Natural killer cell (primary cell): ENCODE measurements at regions not wholly inside any gene's neighbourhood (a gene's known extent, or its start where the extent isn't known, plus 50 kb on each side); places are given as distances from the start of the nearest gene placed in this dataset.

Experiments used
- ATAC-seq, 3 donors: fragments of 150-1000 bp in 2 of 3; fragments of 200-7000 bp in 1 of 3; cut with Tn5 transposase; 1 replicate in 1 of 3; 2 replicates in 2 of 3; pipeline ENCODE4 v1.10.0; 2021; ENCODE audit warnings: mild to moderate bottlenecking in 2 of 3, moderate library complexity in 2 of 3
- DNase-seq, 2 donors: peaks; one replicate each; pipeline versions ENCODE4 v3.0.0 to v3.0.0-alpha.2; 2013 to 2021; ENCODE audit warnings: mixed read lengths in 1 of 2
- H3K27ac ChIP-seq: one replicate; pipeline ENCODE4 v1.5.1; 2013; ENCODE audit warnings: mild to moderate bottlenecking, low read length
- H3K27me3 ChIP-seq: one replicate; pipeline ENCODE4 v1.6.1; 2013; ENCODE audit warnings: low read length; ENCODE audit not compliant: control insufficient read depth, insufficient read depth
- H3K36me3 ChIP-seq: one replicate; pipeline ENCODE4 v1.6.1; 2013; ENCODE audit warnings: low read length; ENCODE audit not compliant: control insufficient read depth, insufficient read depth
- H3K4me1 ChIP-seq: one replicate; pipeline ENCODE4 v1.6.1; 2013; ENCODE audit warnings: low read length; ENCODE audit not compliant: control insufficient read depth, insufficient read depth
- H3K4me3 ChIP-seq: one replicate; pipeline ENCODE4 v1.5.1; 2013; ENCODE audit warnings: low read length
- H3K9me3 ChIP-seq: one replicate; pipeline ENCODE4 v1.6.1; 2013; ENCODE audit warnings: low read length; ENCODE audit not compliant: control insufficient read depth, insufficient read depth
- H3K27ac Mint-ChIP-seq, 2 donors: one replicate each; pipeline ENCODE4 v1.8.0; 2022; ENCODE audit warnings: mild to moderate bottlenecking in 2 of 2, mixed read lengths in 2 of 2, moderate library complexity in 1 of 2
- H3K27me3 Mint-ChIP-seq, 2 donors: one replicate each; pipeline ENCODE4 v1.8.0; 2022; ENCODE audit warnings: low read depth in 2 of 2, mixed read lengths in 2 of 2
- H3K36me3 Mint-ChIP-seq: one replicate; pipeline ENCODE4 v1.8.0; 2022; ENCODE audit warnings: mixed read lengths
- H3K4me1 Mint-ChIP-seq, 2 donors: one replicate each; pipeline ENCODE4 v1.8.0; 2022; ENCODE audit warnings: mixed read lengths in 2 of 2
- H3K4me3 Mint-ChIP-seq: one replicate; pipeline ENCODE4 v1.8.0; 2022; ENCODE audit warnings: mild to moderate bottlenecking, moderate library complexity, mixed read lengths
- H3K9me3 Mint-ChIP-seq, 2 donors: one replicate each; pipeline ENCODE4 v1.8.0; 2022; ENCODE audit warnings: mixed read lengths in 2 of 2
- WGBS: methylation state at CpG from one replicate; pipeline ENCODE4 v1.1.7; 2013; ENCODE audit warnings: missing lambda C conversion rate; ENCODE audit not compliant: insufficient coverage; 5-methylcytosine and 5-hydroxymethylcytosine counted together
- intact Hi-C: fragments of 100-400 bp; cut with micrococcal nuclease; formaldehyde crosslinking; loops from one replicate; pipeline ENCODE4 v1.14.2; 2022
- TF ChIP-seq, protein P1 (sequence below): fragments of 200-600 bp; IDR thresholded peaks from one replicate; pipeline ENCODE4 v1.8.0; 2022; ENCODE audit warnings: antibody characterized with exemption

- Mint-ChIP-seq H3K4me1 (peaks cover 6% of the 10 kb centered on the region in 2 donors), H3K4me3 (no peak overlapping the region), H3K27me3 (peaks cover 34 to 68% of the 10 kb centered on the region in 2 donors), H3K36me3 (no peaks in the 10 kb centered on the region), H3K9me3 (no peaks in the 10 kb centered on the region), H3K27ac (no peak overlapping the region)
- ATAC-seq (no peak), DNase-seq (no peak)
- Histone ChIP-seq H3K4me3 (no peak overlapping the region), H3K4me1 (peaks cover 8% of the 10 kb centered on the region), H3K27me3 (peaks cover 7% of the 10 kb centered on the region), H3K27ac (no peak overlapping the region), H3K36me3 (no peaks in the 10 kb centered on the region), H3K9me3 (no peaks in the 10 kb centered on the region)
- TF ChIP-seq, protein P1, sequence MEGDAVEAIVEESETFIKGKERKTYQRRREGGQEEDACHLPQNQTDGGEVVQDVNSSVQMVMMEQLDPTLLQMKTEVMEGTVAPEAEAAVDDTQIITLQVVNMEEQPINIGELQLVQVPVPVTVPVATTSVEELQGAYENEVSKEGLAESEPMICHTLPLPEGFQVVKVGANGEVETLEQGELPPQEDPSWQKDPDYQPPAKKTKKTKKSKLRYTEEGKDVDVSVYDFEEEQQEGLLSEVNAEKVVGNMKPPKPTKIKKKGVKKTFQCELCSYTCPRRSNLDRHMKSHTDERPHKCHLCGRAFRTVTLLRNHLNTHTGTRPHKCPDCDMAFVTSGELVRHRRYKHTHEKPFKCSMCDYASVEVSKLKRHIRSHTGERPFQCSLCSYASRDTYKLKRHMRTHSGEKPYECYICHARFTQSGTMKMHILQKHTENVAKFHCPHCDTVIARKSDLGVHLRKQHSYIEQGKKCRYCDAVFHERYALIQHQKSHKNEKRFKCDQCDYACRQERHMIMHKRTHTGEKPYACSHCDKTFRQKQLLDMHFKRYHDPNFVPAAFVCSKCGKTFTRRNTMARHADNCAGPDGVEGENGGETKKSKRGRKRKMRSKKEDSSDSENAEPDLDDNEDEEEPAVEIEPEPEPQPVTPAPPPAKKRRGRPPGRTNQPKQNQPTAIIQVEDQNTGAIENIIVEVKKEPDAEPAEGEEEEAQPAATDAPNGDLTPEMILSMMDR = no peak
- intact Hi-C loops = no loop called here
- WGBS = 54% methylated on average over 3 of the region's 3 CpGs
Observed at GRCh38 chr3:184489268-184489841, 72.2 kb upstream of the EPHB3 start.

- no peaks in the 10 kb centered on the region for H3K9me3 Mint-ChIP-seq
- H3K36me3 Mint-ChIP-seq = no peaks in the 10 kb centered on the region
- no peak overlapping the region for H3K4me3 Mint-ChIP-seq
- H3K27me3 ChIP-seq = peaks cover 7% of the 10 kb centered on the region
- 96% methylated on average over 31 of the region's 31 CpGs for WGBS
- H3K27ac ChIP-seq = no peak overlapping the region
- H3K9me3 ChIP-seq = no peaks in the 10 kb centered on the region
- peaks cover 33 to 73% of the 10 kb centered on the region in 2 donors for H3K27me3 Mint-ChIP-seq
- no peaks in the 10 kb centered on the region for H3K36me3 ChIP-seq
- H3K4me3 ChIP-seq = no peak overlapping the region
- TF ChIP-seq, protein P1 = no peak
- H3K27ac Mint-ChIP-seq = no peak overlapping the region
- peaks cover 8% of the 10 kb centered on the region for H3K4me1 ChIP-seq
- ATAC-seq = no peak
- intact Hi-C loops = no loop called here
- peaks cover 6% of the 10 kb centered on the region in 2 donors for H3K4me1 Mint-ChIP-seq
- DNase-seq = no peak
Observed at GRCh38 chr3:184491011-184491576, 70.5 kb upstream of the EPHB3 start.

DNA sequence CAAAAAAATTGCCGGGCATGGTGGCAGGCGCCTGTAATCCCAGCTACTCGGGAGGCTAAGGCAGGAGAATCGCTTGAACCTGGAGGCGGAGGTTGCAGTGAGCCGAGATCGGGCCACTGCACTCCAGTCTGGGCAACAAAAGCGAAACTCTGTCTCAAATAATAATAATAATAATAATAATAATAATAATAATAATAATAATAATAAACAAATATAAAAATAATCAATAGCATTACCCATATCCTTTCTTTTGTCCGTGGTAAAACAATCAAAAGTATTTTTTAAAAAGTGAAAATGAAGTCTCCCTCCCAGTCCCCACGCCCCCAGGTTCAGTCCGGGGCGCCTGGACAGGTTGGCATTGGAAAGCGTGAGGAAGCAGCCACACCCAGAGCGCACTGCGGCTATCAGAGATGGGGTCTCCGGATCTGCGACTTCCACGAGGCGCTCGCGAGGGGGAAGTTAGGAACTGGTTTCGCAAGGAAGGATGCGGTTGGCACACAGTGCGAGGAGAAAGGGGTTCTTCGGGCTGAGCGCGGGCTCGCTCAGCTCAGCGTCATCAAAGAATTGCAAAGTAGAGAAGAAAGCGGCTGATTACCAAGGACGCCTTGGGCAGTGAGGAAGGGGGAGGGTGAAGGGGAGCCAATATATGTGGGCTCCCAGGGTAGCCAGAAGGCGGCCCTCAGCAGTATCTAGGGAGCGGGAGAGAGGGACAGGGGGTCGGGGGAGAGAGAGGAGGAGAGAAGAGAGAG, 69.5 kb upstream of the EPHB3 start:
- peaks cover 7% of the 10 kb centered on the region for H3K27me3 ChIP-seq
- DNase-seq (peak in 1 of 2 donors; percentile 13), ATAC-seq (peak in 1 of 3 donors; percentile 44)
- H3K27ac ChIP-seq = no peak overlapping the region
- no peaks in the 10 kb centered on the region for H3K9me3 ChIP-seq
- TF ChIP-seq, protein P1 = no peak
- H3K4me3 ChIP-seq = no peak overlapping the region
- H3K36me3 ChIP-seq = no peaks in the 10 kb centered on the region
- Mint-ChIP-seq H3K4me1 (peaks cover 6% of the 10 kb centered on the region in 2 donors), H3K27me3 (peaks cover 36 to 71% of the 10 kb centered on the region in 2 donors), H3K9me3 (no peaks in the 10 kb centered on the region), H3K36me3 (no peaks in the 10 kb centered on the region), H3K4me3 (peak overlapping the region; percentile 35), H3K27ac (no peak overlapping the region)
- peaks cover 8% of the 10 kb centered on the region for H3K4me1 ChIP-seq
- intact Hi-C loops = no loop called here
- 19% methylated on average over 30 of the region's 34 CpGs for WGBS
